Esophagus (tissue), 2 donors: ENCODE measurements at regions not wholly inside any gene's neighbourhood (a gene's known extent, or its start where the extent isn't known, plus 50 kb on each side); places are given as distances from the start of the nearest gene placed in this dataset.

Source experiments
- H3K27ac ChIP-seq, 2 donors: one replicate each; pipeline ENCODE4 v1.5.1; 2013; ENCODE audit warnings: low read depth in 2 of 2, mild to moderate bottlenecking in 2 of 2, inconsistent platforms in 1 of 2, low read length in 1 of 2, moderate library complexity in 1 of 2
- H3K27me3 ChIP-seq, 2 donors: one replicate each; pipeline ENCODE4 v1.6.1; 2013; ENCODE audit warnings: low read length in 2 of 2, control low read depth in 1 of 2, mild to moderate bottlenecking in 1 of 2; ENCODE audit not compliant: insufficient read depth in 2 of 2, control insufficient read depth in 1 of 2
- H3K36me3 ChIP-seq, 2 donors: one replicate each; pipeline ENCODE4 v1.6.1; 2013; ENCODE audit warnings: low read length in 1 of 2; ENCODE audit not compliant: control insufficient read depth in 2 of 2, insufficient read depth in 2 of 2
- H3K4me1 ChIP-seq, 2 donors: one replicate each; pipeline ENCODE4 v1.6.1; 2013; ENCODE audit warnings: low read length in 1 of 2; ENCODE audit not compliant: control insufficient read depth in 2 of 2, insufficient read depth in 2 of 2
- H3K4me3 ChIP-seq, 2 donors: one replicate each; pipeline ENCODE4 v1.5.1; 2013; ENCODE audit warnings: low read length in 2 of 2, mild to moderate bottlenecking in 2 of 2, low read depth in 1 of 2, moderate library complexity in 1 of 2
- H3K9me3 ChIP-seq, 2 donors: one replicate each; pipeline ENCODE4 v1.6.1; 2013; ENCODE audit warnings: mild to moderate bottlenecking in 2 of 2, low read depth in 1 of 2, low read length in 1 of 2, moderate library complexity in 1 of 2; ENCODE audit not compliant: control insufficient read depth in 2 of 2, insufficient read depth in 1 of 2
- WGBS, 2 donors: extraction: QIAGEN DNeasy Blood & Tissue Kit; methylation state at CpG; one replicate each; pipeline ENCODE4 v1.1.7; 2013; 5-methylcytosine and 5-hydroxymethylcytosine counted together
- donor health status: healthy with polysubstance abuse.
- donor health status: Bipolar disorder and iron deficiency.

GRCh38 chr16:79747688-79748087 lies 147.2 kb upstream of the MAF start:
- 87 to 88% methylated on average over 6 of the region's 6 CpGs for WGBS, 2 donors
- H3K9me3 ChIP-seq, result peaks cover 2 to 3% of the 10 kb centered on the region in 2 donors
- no peaks in the 10 kb centered on the region for H3K27me3 ChIP-seq
- H3K4me1 ChIP-seq, result no peaks in the 10 kb centered on the region
- H3K4me3 ChIP-seq, result no peak overlapping the region
- H3K27ac ChIP-seq, result no peak overlapping the region
- H3K36me3 ChIP-seq, result no peaks in the 10 kb centered on the region

GRCh38 chr16:79740252-79740651 lies 139.7 kb upstream of the MAF start:
- no peaks in the 10 kb centered on the region for H3K9me3 ChIP-seq
- H3K36me3 ChIP-seq, result no peaks in the 10 kb centered on the region
- H3K27ac ChIP-seq, result no peak overlapping the region
- WGBS, 2 donors, result 91 to 96% methylated on average over 5 of the region's 5 CpGs
- H3K27me3 ChIP-seq, result no peaks in the 10 kb centered on the region
- H3K4me1 ChIP-seq, result no peaks in the 10 kb centered on the region
- no peak overlapping the region for H3K4me3 ChIP-seq

GRCh38 chr16:79735271-79735670 lies 134.7 kb upstream of the MAF start:
- Histone ChIP-seq H3K27me3 (no peaks in the 10 kb centered on the region), H3K4me1 (no peaks in the 10 kb centered on the region), H3K36me3 (no peaks in the 10 kb centered on the region), H3K9me3 (no peaks in the 10 kb centered on the region), H3K27ac (no peak overlapping the region), H3K4me3 (no peak overlapping the region)

GRCh38 chr16:79734721-79735120 lies 134.2 kb upstream of the MAF start:
- 68 to 71% methylated on average over 2 of the region's 2 CpGs for WGBS, 2 donors
- Histone ChIP-seq H3K27me3 (no peaks in the 10 kb centered on the region), H3K4me1 (no peaks in the 10 kb centered on the region), H3K4me3 (no peak overlapping the region), H3K9me3 (no peaks in the 10 kb centered on the region), H3K36me3 (no peaks in the 10 kb centered on the region), H3K27ac (no peak overlapping the region)

- 51 to 59% methylated on average over 2 of the region's 2 CpGs for WGBS, 2 donors
- H3K27ac ChIP-seq, result no peak overlapping the region
Measured at GRCh38 chr16:79728923-79729240, 128.3 kb upstream of the MAF start.

GRCh38 chr16:79728048-79728922 lies 127.7 kb upstream of the MAF start:
- no peak overlapping the region for H3K27ac ChIP-seq
- peaks cover 0 to 4% of the 10 kb centered on the region in 2 donors for H3K4me1 ChIP-seq
- 74 to 75% methylated on average over 4 of the region's 4 CpGs for whole genome bisulfite sequencing, 2 donors
- H3K4me3 ChIP-seq, result no peak overlapping the region
- H3K36me3 ChIP-seq, result no peaks in the 10 kb centered on the region
- H3K27me3 ChIP-seq, result no peaks in the 10 kb centered on the region
- no peaks in the 10 kb centered on the region for H3K9me3 ChIP-seq

More at GRCh38 chr16:79728923-79729240, 128.3 kb upstream of the MAF start:
- H3K36me3 ChIP-seq, result no peaks in the 10 kb centered on the region
- peaks cover 0 to under 1% of the 10 kb centered on the region in 2 donors for H3K4me1 ChIP-seq
- H3K27me3 ChIP-seq, result no peaks in the 10 kb centered on the region
- no peak overlapping the region for H3K4me3 ChIP-seq
- H3K9me3 ChIP-seq, result no peaks in the 10 kb centered on the region

GRCh38 chr16:79726902-79727301 lies 126.4 kb upstream of the MAF start:
- H3K4me3 ChIP-seq, result no peak overlapping the region
- H3K9me3 ChIP-seq, result peaks cover 0 to 5% of the 10 kb centered on the region in 2 donors
- H3K4me1 ChIP-seq, result peaks cover 0 to 4% of the 10 kb centered on the region in 2 donors
- no peaks in the 10 kb centered on the region for H3K36me3 ChIP-seq
- H3K27me3 ChIP-seq, result no peaks in the 10 kb centered on the region
- no peak overlapping the region for H3K27ac ChIP-seq

GRCh38 chr16:79725051-79725450 lies 124.5 kb upstream of the MAF start:
- Histone ChIP-seq H3K27me3 (no peaks in the 10 kb centered on the region), H3K4me3 (no peak overlapping the region), H3K36me3 (no peaks in the 10 kb centered on the region), H3K4me1 (peaks cover 0 to 4% of the 10 kb centered on the region in 2 donors), H3K27ac (no peak overlapping the region), H3K9me3 (peaks cover 0 to 5% of the 10 kb centered on the region in 2 donors)
- 93 to 95% methylated on average over 4 of the region's 4 CpGs for WGBS, 2 donors

- peaks cover 0 to 4% of the 10 kb centered on the region in 2 donors for H3K4me1 ChIP-seq
- H3K4me3 ChIP-seq, result no peak overlapping the region
- H3K27ac ChIP-seq, result no peak overlapping the region
- H3K9me3 ChIP-seq, result peaks cover 0 to 5% of the 10 kb centered on the region in 2 donors
- H3K27me3 ChIP-seq, result no peaks in the 10 kb centered on the region
- no peaks in the 10 kb centered on the region for H3K36me3 ChIP-seq
- 62 to 93% methylated on average over 8 of the region's 8 CpGs for WGBS, 2 donors
Measured at GRCh38 chr16:79723583-79724168, 123.1 kb upstream of the MAF start.

- Histone ChIP-seq H3K27ac (no peak overlapping the region), H3K27me3 (no peaks in the 10 kb centered on the region), H3K4me3 (no peak overlapping the region), H3K36me3 (no peaks in the 10 kb centered on the region), H3K4me1 (peaks cover 0 to 4% of the 10 kb centered on the region in 2 donors), H3K9me3 (peaks cover 0 to 5% of the 10 kb centered on the region in 2 donors)
- 60% methylated on average over 6 of the region's 6 CpGs for WGBS, 2 donors
Measured at GRCh38 chr16:79721270-79721669, 120.7 kb upstream of the MAF start.
